ENCODE measurements at regions not wholly inside any gene's neighbourhood (a gene's known extent, or its start where the extent isn't known, plus 50 kb on each side); places are given as distances from the start of the nearest gene placed in this dataset.

DNA sequence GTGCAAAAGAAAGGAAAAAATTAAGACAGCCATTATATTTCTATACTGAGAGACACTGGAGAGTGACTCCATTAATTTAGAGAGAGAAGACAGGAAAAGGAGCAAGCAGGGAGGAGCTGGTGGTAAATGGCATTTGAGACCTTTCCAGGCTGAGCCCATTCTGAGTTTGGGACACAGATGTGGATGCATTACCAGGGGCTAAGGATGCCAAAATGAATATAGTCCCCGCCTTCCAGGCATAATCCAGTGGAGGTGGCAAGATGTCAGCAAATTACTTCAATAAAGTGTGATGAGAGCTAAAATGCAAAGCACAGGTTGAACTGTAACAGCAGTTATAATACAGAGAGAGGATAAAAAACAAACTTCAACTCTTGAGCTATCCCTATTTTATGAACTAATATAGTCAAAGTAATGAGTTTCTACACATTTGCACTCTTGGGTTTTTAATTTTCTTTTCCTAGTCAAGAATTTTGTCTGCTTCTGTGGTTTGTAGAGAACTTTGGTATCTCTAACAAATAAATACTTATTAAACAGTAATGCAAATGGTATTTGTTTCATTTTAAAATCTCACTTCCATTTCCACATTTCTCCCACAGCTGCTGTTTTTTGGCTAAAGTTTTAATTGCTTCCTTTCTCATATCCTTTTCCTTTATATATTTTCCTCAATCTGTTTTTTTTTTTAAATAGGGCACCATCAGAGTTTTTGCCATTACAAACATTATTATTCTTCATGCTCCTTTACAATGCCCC, 228.2 kb upstream of the KCNK2 start (continued):
- TF ChIP-seq AHDC1 (CRISPR knock-in tag; IDR thresholded peaks at IDR 0.05; ENCODE audit: borderline replicate concordance) (no peak), FOXK2 (IDR thresholded peaks at IDR 0.05) (no peak), ZNF546 (CRISPR knock-in tag; conservative IDR thresholded peaks at IDR 0.05) (no peak), ZNF772 (CRISPR knock-in tag; IDR thresholded peaks at IDR 0.05) (no peak)

- no peaks in the 10 kb centered on the region for H3K4me1 ChIP-seq (ENCODE audit: insufficient read depth, low read length)
- no TSS peak for BruUV-seq (replicated peaks)
- H3K4me3 ChIP-seq (replicated peaks in 1 of 3; ENCODE audit: insufficient read depth in 1 of 3, low read depth in 2 of 3, low read length in 3 of 3) = no peak overlapping the region
- ChIA-PET CTCF (ENCODE audit: low intra/inter-chr PET ratio, low total read pairs) (no interaction called here), POLR2A (no interaction called here)
- intact Hi-C loops (cut with micrococcal nuclease; ENCODE audit: unreplicated experiment) = no loop called here
- H3K27me3 ChIP-seq (ENCODE audit: control insufficient read depth in 1 of 2, insufficient read depth in 2 of 2, low read length in 2 of 2) = no peaks in the 10 kb centered on the region
- H2AFZ ChIP-seq (ENCODE audit: low read length) = no peak overlapping the region
- ATAC-seq = no peak
- no peak for FAIRE-seq
- H3K36me3 ChIP-seq (replicated peaks in 1 of 2; ENCODE audit: control insufficient read depth in 1 of 2, insufficient read depth in 2 of 2, low read length in 2 of 2) = no peaks in the 10 kb centered on the region
- in situ Hi-C loops (cut with HindIII; ENCODE audit: extremely low pct_ligation_motif_present, low pct_unique_long_range_greater_than_20kb) = no loop called here
- H3K79me2 ChIP-seq (ENCODE audit: insufficient read depth, low read length) = no peaks in the 10 kb centered on the region
- H3K27ac ChIP-seq (ENCODE audit: extremely low read length, insufficient read depth, low read length) = no peak overlapping the region
- no peak overlapping the region for H3K9ac ChIP-seq (ENCODE audit: insufficient read depth, low read depth, low read length)
- no peak for DNase-seq (ENCODE audit: low spot score)
- no peak overlapping the region for H3K4me2 ChIP-seq (ENCODE audit: low read depth, low read length)
- H3K9me3 ChIP-seq (ENCODE audit: low read length) = no peaks in the 10 kb centered on the region
- H4K20me1 ChIP-seq (ENCODE audit: insufficient read depth, low read length) = no peaks in the 10 kb centered on the region
- TF ChIP-seq, protein P1, sequence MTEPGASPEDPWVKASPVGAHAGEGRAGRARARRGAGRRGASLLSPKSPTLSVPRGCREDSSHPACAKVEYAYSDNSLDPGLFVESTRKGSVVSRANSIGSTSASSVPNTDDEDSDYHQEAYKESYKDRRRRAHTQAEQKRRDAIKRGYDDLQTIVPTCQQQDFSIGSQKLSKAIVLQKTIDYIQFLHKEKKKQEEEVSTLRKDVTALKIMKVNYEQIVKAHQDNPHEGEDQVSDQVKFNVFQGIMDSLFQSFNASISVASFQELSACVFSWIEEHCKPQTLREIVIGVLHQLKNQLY (CRISPR knock-in tag; IDR thresholded peaks at IDR 0.05) = no peak
- TF ChIP-seq, protein P2, sequence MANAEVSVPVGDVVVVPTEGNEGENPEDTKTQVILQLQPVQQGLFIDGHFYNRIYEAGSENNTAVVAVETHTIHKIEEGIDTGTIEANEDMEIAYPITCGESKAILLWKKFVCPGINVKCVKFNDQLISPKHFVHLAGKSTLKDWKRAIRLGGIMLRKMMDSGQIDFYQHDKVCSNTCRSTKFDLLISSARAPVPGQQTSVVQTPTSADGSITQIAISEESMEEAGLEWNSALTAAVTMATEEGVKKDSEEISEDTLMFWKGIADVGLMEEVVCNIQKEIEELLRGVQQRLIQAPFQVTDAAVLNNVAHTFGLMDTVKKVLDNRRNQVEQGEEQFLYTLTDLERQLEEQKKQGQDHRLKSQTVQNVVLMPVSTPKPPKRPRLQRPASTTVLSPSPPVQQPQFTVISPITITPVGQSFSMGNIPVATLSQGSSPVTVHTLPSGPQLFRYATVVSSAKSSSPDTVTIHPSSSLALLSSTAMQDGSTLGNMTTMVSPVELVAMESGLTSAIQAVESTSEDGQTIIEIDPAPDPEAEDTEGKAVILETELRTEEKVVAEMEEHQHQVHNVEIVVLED (CRISPR knock-in tag; IDR thresholded peaks at IDR 0.05; ENCODE audit: borderline replicate concordance) = no peak
- TF ChIP-seq MBNL3 (CRISPR knock-in tag; conservative IDR thresholded peaks at IDR 0.05) = no peak
- TF ChIP-seq, protein P3, sequence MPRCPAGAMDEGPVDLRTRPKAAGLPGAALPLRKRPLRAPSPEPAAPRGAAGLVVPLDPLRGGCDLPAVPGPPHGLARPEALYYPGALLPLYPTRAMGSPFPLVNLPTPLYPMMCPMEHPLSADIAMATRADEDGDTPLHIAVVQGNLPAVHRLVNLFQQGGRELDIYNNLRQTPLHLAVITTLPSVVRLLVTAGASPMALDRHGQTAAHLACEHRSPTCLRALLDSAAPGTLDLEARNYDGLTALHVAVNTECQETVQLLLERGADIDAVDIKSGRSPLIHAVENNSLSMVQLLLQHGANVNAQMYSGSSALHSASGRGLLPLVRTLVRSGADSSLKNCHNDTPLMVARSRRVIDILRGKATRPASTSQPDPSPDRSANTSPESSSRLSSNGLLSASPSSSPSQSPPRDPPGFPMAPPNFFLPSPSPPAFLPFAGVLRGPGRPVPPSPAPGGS (CRISPR knock-in tag; IDR thresholded peaks at IDR 0.05) = no peak
- TF ChIP-seq MIER2 (CRISPR knock-in tag; IDR thresholded peaks at IDR 0.05) = no peak
- no peak for TF ChIP-seq RCOR2 (CRISPR knock-in tag; IDR thresholded peaks at IDR 0.05)
- TF ChIP-seq NR2F1 (CRISPR knock-in tag; IDR thresholded peaks at IDR 0.05) = no peak
- no peak for TF ChIP-seq ZSCAN12 (CRISPR knock-in tag; IDR thresholded peaks at IDR 0.05)
- TF ChIP-seq, protein P4, sequence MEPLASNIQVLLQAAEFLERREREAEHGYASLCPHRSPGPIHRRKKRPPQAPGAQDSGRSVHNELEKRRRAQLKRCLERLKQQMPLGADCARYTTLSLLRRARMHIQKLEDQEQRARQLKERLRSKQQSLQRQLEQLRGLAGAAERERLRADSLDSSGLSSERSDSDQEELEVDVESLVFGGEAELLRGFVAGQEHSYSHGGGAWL (CRISPR knock-in tag; IDR thresholded peaks at IDR 0.05) = no peak
- no peak for TF ChIP-seq ZNF331 (CRISPR knock-in tag; IDR thresholded peaks at IDR 0.05)
- no peak for TF ChIP-seq TGIF2 (CRISPR knock-in tag; IDR thresholded peaks at IDR 0.05)
Observed at GRCh38 chr1:214856843-214857242, 225.7 kb upstream of the KCNK2 start.

Data from HepG2 (cell line).